ENCODE measurements at regions not wholly inside any gene's neighbourhood (a gene's known extent, or its start where the extent isn't known, plus 50 kb on each side); places are given as distances from the start of the nearest gene placed in this dataset.

DNA sequence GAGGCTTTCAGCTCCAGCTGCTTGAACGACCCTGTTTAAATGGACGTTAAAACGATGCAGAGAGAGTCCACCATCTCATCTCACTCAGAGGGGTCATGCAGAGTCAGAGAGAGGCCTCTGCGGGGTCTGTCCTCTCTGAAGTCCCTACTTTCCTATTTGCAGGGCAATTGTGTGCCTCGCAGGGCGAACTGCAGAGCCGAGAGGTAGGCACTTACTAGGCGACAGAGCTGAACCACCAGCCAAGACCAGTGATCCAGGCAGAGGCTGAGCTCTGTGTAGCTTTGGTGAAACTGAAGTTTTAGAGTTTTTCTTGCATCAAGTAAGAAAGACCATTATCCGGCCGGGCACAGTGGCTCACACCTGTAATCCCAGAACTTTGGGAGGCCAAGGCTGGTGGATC, 64.1 kb upstream of the CUX1 start:
- no peaks in the 10 kb centered on the region for H3K79me2 ChIP-seq (replicated peaks; ENCODE audit: insufficient read depth, low read length)
- TF ChIP-seq, protein P1, sequence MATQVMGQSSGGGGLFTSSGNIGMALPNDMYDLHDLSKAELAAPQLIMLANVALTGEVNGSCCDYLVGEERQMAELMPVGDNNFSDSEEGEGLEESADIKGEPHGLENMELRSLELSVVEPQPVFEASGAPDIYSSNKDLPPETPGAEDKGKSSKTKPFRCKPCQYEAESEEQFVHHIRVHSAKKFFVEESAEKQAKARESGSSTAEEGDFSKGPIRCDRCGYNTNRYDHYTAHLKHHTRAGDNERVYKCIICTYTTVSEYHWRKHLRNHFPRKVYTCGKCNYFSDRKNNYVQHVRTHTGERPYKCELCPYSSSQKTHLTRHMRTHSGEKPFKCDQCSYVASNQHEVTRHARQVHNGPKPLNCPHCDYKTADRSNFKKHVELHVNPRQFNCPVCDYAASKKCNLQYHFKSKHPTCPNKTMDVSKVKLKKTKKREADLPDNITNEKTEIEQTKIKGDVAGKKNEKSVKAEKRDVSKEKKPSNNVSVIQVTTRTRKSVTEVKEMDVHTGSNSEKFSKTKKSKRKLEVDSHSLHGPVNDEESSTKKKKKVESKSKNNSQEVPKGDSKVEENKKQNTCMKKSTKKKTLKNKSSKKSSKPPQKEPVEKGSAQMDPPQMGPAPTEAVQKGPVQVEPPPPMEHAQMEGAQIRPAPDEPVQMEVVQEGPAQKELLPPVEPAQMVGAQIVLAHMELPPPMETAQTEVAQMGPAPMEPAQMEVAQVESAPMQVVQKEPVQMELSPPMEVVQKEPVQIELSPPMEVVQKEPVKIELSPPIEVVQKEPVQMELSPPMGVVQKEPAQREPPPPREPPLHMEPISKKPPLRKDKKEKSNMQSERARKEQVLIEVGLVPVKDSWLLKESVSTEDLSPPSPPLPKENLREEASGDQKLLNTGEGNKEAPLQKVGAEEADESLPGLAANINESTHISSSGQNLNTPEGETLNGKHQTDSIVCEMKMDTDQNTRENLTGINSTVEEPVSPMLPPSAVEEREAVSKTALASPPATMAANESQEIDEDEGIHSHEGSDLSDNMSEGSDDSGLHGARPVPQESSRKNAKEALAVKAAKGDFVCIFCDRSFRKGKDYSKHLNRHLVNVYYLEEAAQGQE (IDR thresholded peaks at IDR 0.05; ENCODE audit: borderline replicate concordance), result no peak
- TF ChIP-seq TAF1 (IDR thresholded peaks at IDR 0.05; ENCODE audit: low read depth) (no peak), SMC3 (conservative IDR thresholded peaks at IDR 0.05; ENCODE audit: poor library complexity) (no peak), EZH2 (IDR thresholded peaks at IDR 0.05; ENCODE audit: borderline replicate concordance, insufficient read depth, low read length, poor library complexity, severe bottlenecking) (no peak), RAD21 (conservative IDR thresholded peaks at IDR 0.05) (no peak), POLR2AphosphoS5 (IDR thresholded peaks at IDR 0.05) (no peak), MXI1 (conservative IDR thresholded peaks at IDR 0.05; ENCODE audit: poor library complexity, severe bottlenecking) (no peak), EP300 (conservative IDR thresholded peaks at IDR 0.05; ENCODE audit: poor library complexity, severe bottlenecking) (no peak)
- TF ChIP-seq, protein P2, sequence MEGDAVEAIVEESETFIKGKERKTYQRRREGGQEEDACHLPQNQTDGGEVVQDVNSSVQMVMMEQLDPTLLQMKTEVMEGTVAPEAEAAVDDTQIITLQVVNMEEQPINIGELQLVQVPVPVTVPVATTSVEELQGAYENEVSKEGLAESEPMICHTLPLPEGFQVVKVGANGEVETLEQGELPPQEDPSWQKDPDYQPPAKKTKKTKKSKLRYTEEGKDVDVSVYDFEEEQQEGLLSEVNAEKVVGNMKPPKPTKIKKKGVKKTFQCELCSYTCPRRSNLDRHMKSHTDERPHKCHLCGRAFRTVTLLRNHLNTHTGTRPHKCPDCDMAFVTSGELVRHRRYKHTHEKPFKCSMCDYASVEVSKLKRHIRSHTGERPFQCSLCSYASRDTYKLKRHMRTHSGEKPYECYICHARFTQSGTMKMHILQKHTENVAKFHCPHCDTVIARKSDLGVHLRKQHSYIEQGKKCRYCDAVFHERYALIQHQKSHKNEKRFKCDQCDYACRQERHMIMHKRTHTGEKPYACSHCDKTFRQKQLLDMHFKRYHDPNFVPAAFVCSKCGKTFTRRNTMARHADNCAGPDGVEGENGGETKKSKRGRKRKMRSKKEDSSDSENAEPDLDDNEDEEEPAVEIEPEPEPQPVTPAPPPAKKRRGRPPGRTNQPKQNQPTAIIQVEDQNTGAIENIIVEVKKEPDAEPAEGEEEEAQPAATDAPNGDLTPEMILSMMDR (IDR thresholded peaks at IDR 0.05; ENCODE audit: poor library complexity, severe bottlenecking), result no peak
- H3K36me3 ChIP-seq (ENCODE audit: insufficient read depth, low read length), result no peaks in the 10 kb centered on the region
- H3K4me3 ChIP-seq (ENCODE audit: low read length), result no peak overlapping the region
- H3K27me3 ChIP-seq (ENCODE audit: insufficient read depth, low read depth, low read length), result no peaks in the 10 kb centered on the region
- H3K27ac ChIP-seq (ENCODE audit: low read length), result no peak overlapping the region
- H3K9ac ChIP-seq (ENCODE audit: low read length), result no peak overlapping the region
- H4K20me1 ChIP-seq (ENCODE audit: insufficient read depth), result no peaks in the 10 kb centered on the region
- no peaks in the 10 kb centered on the region for H3K9me2 ChIP-seq (ENCODE audit: insufficient read depth, low read length)
- H2AFZ ChIP-seq (ENCODE audit: low read depth, low read length), result no peak overlapping the region
- H3F3A ChIP-seq (ENCODE audit: insufficient read depth, low read length, poor library complexity, severe bottlenecking), result no peaks in the 10 kb centered on the region
- H3K4me2 ChIP-seq (ENCODE audit: low read length), result no peak overlapping the region
- no peaks in the 10 kb centered on the region for H3K9me3 ChIP-seq (ENCODE audit: low read length)

DNA sequence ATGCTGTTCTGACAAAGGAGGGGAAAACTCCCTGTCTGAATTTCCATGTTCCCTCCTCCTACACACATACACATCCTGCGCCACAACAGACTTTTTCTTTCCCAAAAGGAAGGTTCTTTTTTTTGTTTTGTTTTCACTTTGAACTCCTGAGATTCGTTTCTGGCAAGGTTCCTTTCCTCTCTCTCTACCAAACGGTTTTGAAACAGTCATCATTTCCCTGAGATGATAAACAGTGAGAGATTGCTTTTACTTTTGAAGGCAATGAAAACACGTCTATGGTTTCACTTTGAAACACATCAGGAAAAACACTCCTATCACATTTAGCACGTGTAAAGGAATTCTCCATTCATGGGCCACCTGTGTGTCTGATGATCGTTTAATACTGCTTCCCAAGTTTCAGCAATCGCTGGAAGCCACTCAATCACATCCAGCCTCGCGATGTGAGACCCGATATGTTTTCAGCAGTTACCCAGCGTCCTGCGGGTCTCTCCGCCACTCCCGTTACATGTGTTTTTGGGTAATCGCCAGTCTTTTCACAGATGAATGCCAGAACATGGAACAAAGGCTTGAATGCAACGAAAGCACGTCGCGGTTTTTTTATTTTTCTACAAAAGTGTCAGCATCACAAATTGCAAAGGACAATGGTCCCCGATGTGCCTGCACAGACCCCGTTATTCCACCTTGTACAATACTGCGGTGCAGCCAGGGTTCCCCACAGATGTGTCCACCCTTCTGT, 62.8 kb upstream of the CUX1 start:
- no peak overlapping the region for H2AFZ ChIP-seq (ENCODE audit: low read depth, low read length)
- no peak overlapping the region for H3K4me2 ChIP-seq (ENCODE audit: low read length)
- H3K27ac ChIP-seq (ENCODE audit: low read length), result no peak overlapping the region
- no peaks in the 10 kb centered on the region for H3K9me2 ChIP-seq (ENCODE audit: insufficient read depth, low read length)
- no peak overlapping the region for H3K9ac ChIP-seq (ENCODE audit: low read length)
- H4K20me1 ChIP-seq (ENCODE audit: insufficient read depth), result no peaks in the 10 kb centered on the region
- no peak overlapping the region for H3K4me3 ChIP-seq (ENCODE audit: low read length)
- TF ChIP-seq SMC3 (conservative IDR thresholded peaks at IDR 0.05; ENCODE audit: poor library complexity), result no peak
- H3F3A ChIP-seq (ENCODE audit: insufficient read depth, low read length, poor library complexity, severe bottlenecking), result no peaks in the 10 kb centered on the region
- H3K36me3 ChIP-seq (ENCODE audit: insufficient read depth, low read length), result no peaks in the 10 kb centered on the region
- H3K9me3 ChIP-seq (ENCODE audit: low read length), result no peaks in the 10 kb centered on the region
- no peaks in the 10 kb centered on the region for H3K79me2 ChIP-seq (replicated peaks; ENCODE audit: insufficient read depth, low read length)
- no peaks in the 10 kb centered on the region for H3K27me3 ChIP-seq (ENCODE audit: insufficient read depth, low read depth, low read length)
